HUDEP-2 (cell line): ENCODE measurements at regions not wholly inside any gene's neighbourhood (a gene's known extent, or its start where the extent isn't known, plus 50 kb on each side); places are given as distances from the start of the nearest gene placed in this dataset.
A peak's percentile ranks its signal among the peaks of the same experiment; 100 is the strongest.
"Not testable (repeated sequence)": the region's sequence is repeated elsewhere in the genome, so short reads cannot be mapped to it uniquely, and the experiment has no call there.

Experiments used
- DNase-seq, 76 experiments: peaks; one replicate each; lab custom pipeline; 2025; ENCODE audit not compliant: unreplicated experiment in 76 of 76; lab: John Stamatoyannopoulos, UW

DNA sequence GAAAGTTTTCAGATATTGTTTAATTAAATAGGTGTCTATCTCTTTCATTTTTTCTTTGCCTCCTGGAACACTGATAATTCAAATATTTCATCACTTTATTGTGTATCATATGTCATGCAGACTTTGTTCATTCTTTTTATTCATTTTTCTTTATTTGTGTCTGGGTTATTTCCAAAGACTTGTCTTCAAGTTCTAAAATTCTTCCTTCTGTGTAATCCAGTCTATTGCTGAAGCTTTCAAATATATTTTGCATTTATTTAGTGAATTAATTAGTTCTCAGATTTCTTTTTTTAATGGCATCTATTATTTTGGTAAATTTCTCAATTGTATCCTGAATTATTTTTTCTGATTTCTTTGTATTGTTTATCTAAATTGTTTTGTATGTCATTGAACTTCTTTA is 70.1 kb downstream of the ZNF330 start:
- no peak for DNase-seq

DNA sequence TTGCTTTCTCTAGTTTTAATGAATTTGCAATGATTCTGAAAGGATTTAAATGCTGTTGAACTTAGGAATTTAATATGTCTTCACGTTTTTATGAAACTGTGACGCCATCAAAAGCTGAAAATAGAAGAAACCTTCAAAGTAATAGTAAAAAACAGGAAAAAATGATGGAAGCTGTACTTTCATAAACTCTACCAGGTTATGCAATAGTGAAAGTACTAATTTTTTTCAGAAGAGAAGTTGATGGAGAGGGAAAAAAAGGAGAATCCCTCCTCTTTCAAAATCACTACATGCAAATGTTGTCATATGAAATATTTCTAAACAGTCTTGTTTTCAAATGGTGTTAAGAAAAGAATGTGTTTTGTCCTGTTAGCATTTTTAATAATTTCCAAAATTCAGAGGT is 73.6 kb downstream of the ZNF330 start:
- DNase-seq = no peak

DNA sequence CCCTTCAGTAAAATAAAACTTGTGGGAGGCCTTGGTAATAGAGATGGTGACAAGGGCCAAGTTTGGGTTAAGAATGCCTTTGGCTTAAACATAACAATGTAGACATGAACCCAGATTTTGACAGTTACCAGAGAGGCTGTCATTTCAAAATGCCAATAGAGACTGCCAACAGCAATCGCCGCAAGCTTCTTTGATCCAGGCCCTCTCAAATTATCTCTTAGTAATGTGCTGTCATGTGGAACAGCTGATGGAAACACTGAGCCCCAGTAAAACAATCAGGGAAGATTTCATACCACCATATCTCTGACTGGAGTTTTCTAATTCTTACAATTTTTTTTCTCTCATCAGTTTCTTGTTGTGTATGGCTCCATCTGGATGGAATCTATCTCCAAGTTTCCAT is 80.5 kb downstream of the ZNF330 start:
- no peak for DNase-seq

DNA sequence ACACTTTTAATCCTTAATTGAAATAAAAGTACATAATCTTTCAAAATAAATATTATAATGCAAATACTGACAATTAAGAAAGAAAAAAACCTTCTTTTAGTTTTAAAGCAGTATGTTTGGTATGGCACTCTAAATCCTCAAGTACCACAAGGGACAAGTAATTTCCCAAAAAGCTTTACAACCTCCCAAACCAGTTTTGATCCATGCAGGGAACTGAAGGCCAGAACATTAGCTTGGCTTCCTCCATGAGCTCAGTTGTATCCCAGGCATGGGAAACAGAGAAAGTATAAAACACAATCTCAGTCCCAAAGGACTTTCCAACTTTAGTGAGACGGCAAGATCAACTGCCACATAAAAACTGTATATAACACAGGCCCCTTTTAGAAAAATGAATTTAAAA is 82.2 kb downstream of the ZNF330 start:
- DNase-seq = no peak

DNA sequence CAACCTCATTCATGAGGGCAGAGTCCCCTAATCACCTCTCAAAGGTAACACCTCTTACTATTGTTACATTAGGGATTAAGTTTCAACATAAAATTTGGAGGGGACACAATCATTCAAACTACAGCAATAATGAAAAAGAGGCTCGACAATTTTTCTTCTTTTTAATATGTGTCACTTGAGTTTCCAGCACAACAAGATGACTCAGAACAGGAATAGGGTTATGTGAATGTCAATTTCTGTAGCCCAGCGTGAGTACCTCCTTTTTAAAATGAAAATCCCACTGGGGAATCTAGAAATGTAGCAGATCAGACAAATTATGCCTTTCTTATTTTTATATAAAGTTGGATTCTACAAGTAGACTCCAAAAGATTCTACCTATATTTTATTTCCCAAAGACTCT is 83.7 kb downstream of the ZNF330 start:
- no peak for DNase-seq

DNA sequence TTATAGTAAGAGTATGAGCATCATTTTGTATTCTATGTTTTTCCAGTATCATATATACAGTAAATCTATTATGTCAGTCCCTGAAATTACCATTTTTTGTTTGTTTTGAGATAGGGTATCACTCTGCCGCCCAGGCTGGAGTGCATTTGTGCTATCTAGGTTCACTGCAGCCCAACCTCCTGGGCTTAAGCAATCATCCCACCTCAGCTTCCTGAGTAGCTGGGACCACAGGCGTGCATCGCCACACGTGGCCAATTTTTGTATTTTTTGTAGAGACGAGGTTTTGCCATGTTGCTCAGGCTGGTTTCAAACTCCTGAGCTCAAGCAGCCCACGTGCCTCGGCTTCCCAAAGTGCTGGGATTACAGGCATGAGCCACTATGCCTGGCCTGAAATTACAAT is 85.6 kb downstream of the ZNF330 start:
- no peak for DNase-seq

DNA sequence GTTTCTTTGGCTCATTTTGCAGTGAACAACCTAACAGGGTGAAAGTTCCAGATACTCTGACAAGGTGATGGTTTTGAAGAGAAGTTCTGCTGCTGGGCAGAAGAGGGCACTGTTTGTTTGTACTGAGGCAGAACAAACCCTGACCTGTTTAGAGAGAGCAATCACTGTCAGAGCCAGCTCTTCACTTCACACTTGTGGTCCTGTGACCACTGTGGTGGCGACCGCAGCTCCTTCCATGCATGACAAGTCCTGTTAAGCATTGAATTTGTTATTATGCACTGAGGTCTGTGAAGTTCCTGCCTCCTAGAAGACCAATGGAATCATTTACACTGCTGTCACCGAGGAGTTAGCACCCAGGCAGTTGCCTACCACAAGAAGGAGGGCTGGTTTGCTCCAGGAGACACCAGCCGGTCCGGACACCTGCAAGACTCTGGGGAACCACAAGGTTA is 86.6 kb downstream of the ZNF330 start:
- peak in 9 of 76 experiments; percentile 1 to 37 (median 20) for DNase-seq

DNA sequence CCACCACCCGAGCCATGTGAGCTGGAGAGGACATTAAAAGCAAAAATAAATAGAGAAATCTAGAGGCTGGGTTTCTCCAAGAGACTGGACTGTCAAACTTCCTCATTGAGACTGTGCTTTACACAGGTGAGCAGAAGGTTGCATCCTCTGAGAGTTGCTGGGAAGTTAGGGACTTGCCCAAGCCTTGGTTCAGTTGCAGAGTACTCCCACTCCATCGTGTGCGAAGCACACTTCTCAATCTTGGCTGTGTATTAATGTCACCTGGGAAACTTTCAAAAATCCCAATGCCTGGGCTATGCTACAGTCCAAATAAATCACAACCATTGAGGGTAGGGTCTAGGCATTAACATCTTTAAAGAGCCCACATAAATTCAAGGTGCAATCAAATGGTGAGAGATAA is 89.2 kb downstream of the ZNF330 start:
- DNase-seq = no peak

DNA sequence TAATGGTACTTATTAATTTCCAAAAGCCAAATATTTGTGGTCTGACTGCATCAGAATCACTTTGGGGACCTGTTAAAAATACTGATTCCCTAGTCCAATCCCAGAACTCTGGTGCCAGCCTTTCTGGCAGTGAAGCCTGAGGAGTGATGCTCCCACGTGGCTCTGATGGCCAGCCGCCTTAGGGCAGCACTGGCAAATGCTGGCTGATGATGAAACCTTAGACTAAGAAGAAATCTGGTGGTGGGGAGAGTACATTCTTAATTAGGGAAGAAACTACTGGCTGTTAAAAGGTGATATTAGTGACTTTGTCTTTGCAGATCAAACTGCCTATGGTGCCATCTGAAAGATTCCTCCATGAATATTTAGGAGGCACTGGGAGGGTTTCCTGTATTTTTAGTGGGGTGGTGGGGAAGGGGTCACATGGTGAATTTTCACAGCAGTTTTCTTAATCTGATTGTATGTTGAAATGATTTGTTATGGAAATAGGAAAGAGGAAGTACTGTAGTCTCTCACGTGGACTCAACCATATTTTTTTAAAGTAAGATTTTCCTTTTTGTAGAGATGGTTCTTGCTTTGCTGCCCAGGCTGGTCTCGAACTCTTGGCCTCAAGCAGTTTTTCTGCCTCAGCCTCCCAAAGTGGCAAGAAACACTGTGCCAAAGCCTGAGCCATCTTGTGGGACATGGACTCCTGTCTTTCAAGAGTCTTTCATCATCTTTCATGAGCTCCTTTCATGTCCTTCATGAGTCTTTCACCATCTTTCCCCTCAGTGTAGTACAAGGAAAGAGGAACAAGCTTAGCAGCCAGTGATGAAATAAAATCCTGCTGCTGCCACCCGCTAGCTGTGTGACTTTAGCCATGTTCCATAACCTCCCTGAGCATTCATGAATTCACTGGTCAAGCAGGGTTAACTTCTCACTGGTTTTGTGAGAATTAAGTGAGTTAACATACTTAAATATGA is 90.8 kb downstream of the ZNF330 start:
- no peak for DNase-seq

DNA sequence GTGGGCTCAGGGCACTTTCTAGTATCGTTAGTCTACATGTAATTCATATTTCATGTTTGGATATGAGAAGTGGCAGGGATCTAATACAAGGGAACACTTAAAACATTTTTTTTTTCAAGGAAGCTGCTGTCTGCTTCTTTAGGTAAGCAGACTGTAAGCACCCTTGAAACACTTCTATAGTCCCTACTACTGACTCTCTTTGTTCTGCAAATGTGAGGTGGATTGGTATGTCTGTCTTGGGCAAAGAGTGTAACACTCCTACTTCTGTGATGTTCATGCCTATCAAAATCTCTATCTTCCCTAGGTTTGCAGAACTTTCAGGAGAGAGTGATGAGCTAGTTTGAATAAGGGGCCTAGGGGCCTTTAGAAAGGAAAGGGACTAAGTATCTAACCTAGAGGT is 93.9 kb downstream of the ZNF330 start:
- no peak for DNase-seq

DNA sequence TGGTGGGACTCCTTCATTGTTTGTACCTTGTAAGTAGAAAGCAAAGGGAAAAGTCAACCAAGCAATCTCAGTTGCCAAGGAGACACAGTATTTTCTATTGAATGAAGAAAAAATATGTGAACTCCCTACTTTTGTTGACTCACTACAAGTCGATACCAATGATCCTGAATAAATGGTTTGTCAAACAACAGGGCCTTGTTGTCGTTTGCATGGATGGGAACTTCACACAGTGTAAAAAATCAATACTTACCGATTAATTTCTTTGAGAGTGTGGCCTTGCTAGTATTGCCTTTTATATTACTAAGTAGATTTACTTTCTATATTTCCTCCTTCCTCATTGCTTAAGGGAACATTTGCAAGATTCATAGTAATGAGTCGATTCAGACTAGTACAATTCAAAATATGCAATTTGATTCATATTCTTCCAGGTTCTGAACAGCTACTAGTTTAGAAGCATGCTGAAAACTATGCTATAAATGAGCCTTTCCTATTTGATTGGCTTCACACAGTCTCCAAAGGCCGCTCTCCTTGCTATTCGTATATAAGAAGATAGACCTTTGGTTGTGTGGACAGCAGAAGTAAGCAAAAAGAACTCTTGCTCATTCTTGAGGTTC is 108.0 kb downstream of the ZNF330 start:
- no peak for DNase-seq

DNA sequence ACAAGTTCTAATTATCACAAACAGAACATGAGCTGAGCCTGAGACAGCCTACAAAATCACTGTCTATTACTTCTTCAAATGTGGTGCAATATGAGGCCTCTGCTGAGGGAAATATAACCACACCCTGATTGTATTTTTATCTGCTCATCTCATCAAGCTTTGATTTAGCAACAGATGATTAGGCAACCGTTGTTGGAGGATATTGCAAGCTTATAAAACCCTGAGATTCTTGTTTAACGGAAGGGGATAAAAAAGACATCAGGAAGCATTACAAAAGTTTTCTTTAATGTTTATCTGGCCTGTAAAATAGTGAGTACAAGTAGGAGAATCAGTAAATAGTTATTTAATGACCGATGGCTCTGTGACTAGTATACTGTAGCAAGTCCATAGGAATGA is 108.5 kb downstream of the ZNF330 start:
- DNase-seq = no peak

DNA sequence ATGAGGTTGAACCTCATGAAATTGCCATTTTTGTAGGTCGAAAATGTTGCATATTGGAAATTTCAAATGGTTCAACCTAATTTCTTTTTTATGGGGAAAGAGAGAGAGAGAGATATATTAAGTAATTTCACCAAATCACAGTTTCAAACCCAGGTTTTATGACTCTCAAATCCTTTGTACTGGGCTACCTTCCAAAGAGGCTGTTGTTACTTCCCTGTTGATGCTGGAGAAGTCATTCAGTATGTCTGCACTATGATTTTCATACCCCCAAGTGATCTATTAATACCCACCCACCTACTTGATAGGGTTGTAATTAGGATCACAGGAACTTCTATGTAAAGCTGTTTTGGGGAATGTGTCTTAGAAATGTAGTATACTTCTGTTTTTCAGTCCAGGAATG is 109.9 kb downstream of the ZNF330 start:
- DNase-seq = no peak

DNA sequence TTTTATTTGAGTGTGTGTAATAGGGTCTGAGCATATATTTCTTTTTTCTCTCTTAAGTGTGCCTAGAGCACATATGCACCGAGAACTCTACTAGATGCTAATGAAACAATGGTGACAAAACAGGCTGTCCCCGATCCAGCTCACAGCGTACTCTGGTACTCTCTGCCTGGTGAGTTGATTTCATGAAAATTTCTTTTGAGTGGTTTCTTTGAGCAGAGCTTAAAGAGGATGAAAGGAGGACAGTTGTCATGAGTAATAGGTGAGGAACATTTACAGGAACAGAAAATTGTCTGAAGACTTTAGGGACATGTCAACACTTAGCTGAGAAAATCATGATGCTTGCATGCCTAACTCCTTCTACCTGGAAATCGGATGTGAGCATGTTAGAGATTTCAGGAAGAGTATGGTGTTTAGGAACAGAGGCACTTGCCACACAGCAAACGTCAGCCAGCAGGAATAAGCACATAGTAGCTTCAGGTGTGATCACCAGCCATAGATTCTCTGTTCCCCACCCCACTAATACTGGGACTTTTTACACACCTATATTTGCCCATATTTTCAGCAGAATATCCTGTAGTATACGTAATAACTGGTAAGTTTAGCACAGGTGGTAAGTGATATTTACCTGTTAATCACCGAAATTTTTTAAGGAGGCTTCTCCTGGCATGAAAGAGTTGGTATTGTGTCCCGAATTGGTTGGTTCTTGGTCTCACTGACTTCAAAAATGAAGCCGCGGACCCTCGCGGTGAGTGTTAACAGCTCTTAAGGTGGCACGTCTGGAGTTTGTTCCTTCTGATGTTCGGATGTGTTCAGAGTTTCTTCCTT is 111.1 kb downstream of the ZNF330 start:
- no peak for DNase-seq

DNA sequence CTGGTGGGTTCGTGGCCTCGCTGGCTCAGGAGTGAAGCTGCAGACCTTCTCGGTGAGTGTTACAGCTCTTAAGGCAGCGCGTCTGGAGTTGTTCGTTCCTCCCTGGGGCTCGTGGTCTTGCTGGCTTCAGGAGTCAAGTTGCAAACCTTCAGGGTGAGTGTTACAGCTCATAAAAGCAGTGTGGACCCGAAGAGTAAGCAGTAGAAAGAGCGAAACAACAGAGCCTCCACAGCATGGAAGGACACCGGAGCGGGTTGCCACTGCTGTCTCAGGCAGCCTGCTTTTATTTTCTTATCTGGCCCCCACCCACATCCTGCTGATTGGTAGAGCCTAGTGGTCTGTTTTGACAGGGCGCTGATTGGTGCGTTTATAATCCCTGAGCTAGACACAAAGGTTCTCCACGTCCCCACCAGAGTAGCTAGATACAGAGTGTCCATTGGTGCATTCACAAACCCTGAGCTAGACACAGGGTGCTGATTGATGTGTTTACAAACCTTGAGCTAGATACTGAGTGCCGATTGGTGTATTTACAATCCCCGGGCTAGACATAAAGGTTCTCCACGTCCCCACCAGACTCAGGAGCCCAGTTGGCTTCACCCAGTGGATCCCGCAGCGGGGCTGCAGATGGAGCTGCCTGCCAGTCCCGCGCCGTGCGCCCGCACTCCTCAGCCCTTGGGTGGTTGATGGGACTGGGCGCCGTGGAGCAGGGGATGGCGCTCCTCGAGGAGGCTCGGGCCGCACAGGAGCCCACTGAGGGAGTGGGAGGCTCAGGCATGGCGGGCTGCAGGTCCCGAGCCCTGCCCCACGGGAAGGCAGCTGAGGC is 111.9 kb downstream of the ZNF330 start:
- not testable (repeated sequence) for DNase-seq

DNA sequence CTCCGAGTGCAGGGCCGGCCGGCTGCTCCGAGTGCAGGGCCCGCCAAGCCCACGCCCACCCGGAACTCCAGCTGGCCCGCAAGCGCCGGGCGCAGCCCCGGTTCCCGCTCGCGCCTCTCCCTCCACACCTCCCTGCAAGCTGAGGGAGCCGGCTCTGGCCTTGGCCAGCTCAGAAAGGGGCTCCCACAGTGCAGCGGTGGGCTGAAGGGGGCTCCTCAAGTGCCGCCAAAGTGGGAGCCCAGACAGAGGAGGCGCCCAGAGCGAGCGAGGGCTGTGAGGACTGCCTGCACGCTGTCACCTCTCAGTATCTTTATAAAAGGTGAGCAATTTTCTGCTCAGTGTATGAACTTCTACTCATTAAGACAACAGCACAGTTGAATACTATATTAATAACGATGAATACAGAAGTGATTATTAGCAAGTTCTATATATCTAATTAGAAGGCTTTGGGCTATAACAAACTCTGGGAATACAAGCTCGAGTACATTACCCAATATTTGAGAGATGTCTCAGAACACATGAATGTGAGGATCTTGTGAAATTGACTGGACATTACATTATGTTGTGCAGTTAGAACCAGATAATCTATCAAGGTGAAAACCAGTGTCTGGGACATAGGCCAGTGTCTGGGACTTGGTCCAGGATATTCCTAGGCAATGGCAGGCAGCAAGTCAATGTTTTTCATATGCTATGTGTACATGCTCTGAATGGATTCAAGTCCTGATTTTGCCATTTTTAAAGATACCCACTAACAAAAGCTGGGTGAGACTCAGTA is 112.9 kb downstream of the ZNF330 start:
- DNase-seq = not testable (repeated sequence)

DNA sequence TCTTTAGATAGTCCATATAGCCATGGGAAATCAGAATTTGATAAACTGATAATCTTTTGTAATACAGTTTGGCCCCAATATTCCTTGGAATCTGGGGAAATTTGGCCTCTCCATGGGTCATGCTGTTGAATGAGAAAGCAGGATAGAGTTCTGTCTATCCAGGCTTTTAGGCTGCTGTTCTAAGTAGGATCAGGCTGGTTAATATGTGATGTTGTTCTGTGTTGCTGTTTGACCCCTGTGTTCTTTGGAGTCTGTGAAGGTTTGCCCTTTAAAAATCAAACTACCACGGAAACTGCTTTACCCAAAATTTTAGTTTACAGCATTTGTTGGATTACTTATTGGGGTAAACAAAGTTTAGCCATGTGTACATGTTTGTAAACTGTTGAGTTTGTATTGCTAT is 114.5 kb downstream of the ZNF330 start:
- DNase-seq = no peak

DNA sequence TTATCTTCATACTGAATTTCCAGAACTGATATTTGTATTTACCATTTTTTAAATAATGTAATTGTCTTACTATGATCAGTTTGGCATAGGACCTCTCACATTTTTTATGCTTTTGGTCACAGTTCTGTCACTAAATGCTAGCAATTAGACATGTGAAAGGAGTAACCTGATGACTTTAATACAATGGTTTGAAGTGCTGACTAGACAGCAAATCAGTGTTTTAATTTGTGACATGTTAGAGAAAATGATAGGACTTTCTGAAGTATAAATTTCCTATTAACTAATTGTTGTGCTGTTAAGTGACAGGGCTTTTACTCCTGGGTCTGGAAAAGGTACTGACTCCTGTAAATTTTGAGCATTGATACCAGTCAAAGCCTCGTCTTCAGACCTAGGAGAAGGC is 117.5 kb downstream of the ZNF330 start:
- DNase-seq = no peak

DNA sequence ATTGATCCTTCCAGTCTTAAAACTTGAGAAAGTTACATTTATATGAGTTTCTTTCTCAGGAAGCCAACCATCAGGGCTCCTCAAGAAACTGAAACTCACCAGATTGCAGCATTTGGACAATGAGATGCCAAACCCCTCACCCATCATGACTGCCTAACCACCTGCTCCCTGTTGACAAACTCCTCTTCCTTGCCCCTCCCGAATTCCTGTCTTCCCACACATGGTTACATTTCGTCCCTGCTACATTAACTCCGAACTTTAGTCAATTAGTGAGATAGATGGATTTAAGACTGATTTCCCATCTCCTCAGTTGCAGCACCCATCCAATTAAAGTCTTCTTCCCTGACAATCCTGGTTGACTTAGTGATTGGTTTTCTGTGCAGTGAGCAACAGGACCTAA is 118.7 kb downstream of the ZNF330 start:
- no peak for DNase-seq

DNA sequence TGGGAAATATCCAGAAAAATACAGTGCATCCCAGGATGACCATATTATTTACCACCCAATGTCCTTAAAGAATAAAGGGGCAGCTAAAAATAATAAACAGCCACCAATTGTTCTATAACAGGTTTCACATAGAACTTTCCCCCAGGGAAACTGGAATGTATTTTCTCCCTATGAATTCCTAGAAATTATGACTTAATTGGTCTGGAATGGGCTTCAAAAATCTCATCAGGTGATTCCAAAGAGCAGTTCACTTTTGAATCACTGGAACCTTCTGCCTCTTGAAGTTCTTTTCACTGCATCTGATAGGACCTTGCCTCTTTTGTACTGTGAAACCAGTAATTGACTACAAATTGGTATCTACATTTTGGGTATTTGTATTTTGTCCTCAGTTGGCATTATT is 119.3 kb downstream of the ZNF330 start:
- DNase-seq = no peak
